ENCODE measurements at regions not wholly inside any gene's neighbourhood (a gene's known extent, or its start where the extent isn't known, plus 50 kb on each side); places are given as distances from the start of the nearest gene placed in this dataset.
"Not testable (repeated sequence)": the region's sequence is repeated elsewhere in the genome, so short reads cannot be mapped to it uniquely, and the experiment has no call there.

DNA sequence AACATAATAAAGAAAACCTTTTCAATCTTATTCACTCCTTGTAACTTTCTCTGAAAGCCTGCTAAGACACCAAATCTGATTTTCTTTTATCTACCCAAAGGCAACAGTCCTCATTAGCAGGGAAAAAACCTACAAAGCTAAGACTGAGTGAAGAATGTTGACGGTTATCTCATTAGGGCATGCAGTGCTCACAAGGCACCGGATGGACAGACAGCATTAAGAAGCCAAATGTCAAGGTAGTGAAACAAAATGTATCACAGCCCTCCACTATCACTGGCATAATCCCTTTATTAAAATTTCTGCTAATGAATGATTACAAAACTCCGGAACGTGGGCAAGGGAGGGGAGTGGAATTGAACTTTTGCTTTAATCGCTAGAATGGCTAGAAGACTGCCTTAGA lies 442.8 kb downstream of the NEBL start:
- no peak overlapping the region for H3K4me3 ChIP-seq (ENCODE audit: low read length)
- no peak for DNase-seq (ENCODE audit: low read depth, low spot score)

DNA sequence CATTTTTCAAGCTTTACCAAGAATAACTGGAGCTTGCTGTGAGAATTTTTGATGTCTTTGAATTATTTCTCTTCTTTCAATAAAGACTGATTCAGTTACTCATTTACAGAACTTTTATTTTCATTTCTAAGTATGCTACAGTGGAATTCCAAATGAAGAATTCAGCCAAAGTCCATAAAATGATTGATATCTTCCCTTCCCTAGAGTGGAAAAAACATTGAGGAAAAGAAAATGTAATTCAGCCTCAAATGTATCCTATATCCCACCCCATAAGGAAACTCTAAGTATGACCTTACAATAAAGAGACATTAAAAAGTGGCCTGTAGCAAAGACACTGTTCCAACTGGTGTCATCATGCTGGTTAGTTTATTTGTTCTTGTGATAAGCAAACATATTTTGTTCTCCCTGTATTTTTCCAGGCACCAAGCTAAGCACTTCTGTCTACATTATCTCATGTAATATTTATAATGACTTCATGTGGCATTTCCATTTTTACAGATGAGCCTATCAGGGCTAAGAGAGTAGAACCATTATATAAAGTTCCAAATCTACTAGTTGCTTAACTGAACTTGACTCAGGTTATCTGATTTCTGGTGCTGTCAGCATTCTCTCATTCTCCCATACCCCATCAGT lies 450.4 kb downstream of the NEBL start:
- no peak for DNase-seq (ENCODE audit: low read depth, low spot score)
- no peak overlapping the region for H3K4me3 ChIP-seq (ENCODE audit: low read length)

DNA sequence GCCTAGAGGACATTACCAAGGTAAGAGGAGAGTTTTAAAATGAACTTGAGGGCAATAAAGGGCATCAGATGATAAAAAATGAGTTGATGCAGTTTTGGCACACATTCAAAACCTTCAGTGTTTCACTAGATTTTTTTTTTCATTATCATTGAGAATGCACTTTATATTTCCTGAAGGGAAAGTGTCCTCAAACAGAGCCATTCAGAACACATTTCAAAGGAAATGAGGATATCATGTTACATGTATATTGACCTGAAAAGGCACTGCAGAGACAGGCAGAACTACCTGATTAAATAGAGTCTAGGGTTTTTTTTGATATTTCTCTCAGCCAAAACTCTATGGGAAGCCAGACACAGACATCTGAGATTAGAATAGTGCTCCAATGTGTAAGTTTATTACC lies 454.0 kb downstream of the NEBL start:
- no peak overlapping the region for H3K4me3 ChIP-seq (ENCODE audit: low read length)
- DNase-seq (ENCODE audit: low read depth, low spot score): no peak

DNA sequence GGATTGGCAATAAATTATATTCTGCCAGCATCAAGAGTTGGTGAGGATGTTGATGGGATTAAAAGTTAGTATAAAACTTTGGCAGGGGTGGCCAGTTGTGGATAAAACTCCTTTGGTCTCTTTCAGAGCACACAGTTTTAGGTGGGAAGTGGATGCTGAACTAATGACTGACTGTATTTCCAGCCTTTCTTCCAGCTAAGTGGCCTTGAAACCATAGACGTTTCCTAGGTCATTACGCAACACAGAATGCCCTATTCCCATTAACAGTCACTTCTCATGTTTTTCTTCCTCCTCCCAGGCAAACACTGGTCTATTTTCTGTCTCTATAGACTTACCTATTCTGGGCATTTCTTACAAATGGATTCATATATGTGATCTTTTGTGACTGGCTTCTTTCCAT lies 467.4 kb downstream of the NEBL start:
- no peak for DNase-seq (ENCODE audit: low read depth, low spot score)
- H3K4me3 ChIP-seq (ENCODE audit: low read length): no peak overlapping the region

DNA sequence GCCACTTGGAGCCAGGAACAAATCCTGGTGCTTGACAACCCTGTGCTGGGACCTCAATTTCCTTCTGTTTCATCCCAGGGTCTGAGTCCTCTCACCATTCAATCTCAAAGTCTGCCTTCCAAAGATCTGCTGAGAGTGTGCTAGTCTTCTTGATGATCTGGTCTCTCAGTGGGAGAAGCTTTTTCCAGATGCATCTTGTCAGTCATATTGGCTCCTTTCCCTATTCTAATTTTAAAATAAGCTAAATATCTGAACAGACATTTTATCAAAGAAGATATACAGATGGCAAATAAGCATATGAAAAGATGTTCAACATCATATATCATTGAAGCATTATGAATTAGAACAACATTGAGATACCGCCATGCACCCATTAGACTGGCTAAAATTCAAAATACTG lies 469.3 kb downstream of the NEBL start:
- DNase-seq (ENCODE audit: low read depth, low spot score): no peak
- no peak overlapping the region for H3K4me3 ChIP-seq (ENCODE audit: low read length)

DNA sequence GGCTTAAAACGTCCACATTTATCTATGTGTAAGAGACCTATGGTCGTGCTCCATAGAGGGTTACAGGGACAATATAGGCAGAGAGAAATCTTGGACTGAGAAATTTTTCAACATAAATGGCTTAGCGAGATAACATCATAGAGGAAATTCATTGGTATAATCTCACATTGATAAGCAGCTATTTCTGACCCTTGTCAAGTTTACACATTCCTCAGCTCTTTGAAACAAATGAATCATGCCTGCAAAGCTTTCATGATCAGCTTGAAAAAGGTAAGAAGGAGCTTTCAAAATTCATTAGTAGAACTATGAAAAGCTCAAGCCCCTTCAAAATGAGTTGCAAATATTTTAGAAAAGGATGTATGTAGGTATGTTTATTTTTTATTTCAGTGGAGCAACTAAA lies 478.8 kb downstream of the NEBL start:
- no peak for DNase-seq (ENCODE audit: low read depth, low spot score)
- H3K4me3 ChIP-seq (ENCODE audit: low read length): no peak overlapping the region

DNA sequence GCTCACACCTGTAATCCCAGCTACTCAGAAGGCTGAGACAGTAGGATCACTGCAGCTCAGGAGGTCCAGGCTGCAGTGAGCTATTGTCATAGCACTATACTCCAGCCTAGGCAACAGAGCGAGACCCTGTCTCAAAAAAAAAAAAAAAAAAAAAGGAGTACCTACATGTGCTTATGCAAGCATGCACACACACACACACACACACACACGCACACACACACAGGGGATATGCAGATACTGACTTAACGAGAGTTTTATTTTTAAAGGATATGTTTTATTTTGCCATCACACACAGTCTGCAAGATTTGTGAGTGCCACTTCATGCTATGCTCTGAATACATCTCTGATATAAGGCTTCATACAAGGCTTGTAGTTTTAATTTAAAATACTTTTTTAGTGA lies 479.3 kb downstream of the NEBL start:
- H3K4me3 ChIP-seq (ENCODE audit: low read length): no peak overlapping the region
- no peak for DNase-seq (ENCODE audit: low read depth, low spot score)

DNA sequence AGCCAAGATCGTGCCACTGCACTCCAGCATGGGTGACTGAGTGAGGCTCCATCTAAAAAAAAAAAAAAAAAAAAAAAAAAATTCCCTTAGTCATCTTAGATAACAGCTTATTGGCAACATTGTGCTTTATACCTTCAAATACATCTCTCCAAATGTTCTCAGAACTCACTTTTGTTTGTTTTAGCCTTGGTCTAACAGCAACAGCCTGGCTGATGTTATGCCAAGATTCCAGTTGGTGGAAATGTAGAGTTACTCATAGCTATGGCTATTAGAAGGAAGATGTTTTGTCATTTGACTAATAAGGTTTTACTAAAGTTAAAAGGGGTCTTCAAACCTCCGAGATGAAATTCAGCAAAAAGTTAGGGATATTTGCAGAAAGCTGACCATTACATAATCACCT lies 481.4 kb downstream of the NEBL start:
- H3K4me3 ChIP-seq (ENCODE audit: low read length): no peak overlapping the region
- no peak for DNase-seq (ENCODE audit: low read depth, low spot score)

DNA sequence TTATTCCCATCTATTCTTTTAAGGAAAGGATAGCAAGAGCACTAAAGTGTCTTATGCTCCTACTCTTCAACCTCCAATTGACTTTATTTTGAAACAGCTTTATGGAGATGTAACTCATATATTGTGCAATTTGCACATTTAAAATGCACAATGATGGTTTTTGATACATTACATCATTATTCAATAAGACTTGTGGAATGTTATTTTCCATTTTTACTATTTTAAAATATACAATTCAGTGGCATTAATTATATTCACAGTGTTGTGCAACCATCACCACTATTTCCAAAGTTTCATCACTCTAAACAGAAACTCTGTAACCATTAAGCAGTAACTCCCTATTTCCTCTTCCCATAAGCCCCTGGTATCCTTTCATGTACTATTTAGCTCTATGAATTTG lies 489.8 kb downstream of the NEBL start:
- DNase-seq (ENCODE audit: low read depth, low spot score): no peak
- no peak overlapping the region for H3K4me3 ChIP-seq (ENCODE audit: low read length)

DNA sequence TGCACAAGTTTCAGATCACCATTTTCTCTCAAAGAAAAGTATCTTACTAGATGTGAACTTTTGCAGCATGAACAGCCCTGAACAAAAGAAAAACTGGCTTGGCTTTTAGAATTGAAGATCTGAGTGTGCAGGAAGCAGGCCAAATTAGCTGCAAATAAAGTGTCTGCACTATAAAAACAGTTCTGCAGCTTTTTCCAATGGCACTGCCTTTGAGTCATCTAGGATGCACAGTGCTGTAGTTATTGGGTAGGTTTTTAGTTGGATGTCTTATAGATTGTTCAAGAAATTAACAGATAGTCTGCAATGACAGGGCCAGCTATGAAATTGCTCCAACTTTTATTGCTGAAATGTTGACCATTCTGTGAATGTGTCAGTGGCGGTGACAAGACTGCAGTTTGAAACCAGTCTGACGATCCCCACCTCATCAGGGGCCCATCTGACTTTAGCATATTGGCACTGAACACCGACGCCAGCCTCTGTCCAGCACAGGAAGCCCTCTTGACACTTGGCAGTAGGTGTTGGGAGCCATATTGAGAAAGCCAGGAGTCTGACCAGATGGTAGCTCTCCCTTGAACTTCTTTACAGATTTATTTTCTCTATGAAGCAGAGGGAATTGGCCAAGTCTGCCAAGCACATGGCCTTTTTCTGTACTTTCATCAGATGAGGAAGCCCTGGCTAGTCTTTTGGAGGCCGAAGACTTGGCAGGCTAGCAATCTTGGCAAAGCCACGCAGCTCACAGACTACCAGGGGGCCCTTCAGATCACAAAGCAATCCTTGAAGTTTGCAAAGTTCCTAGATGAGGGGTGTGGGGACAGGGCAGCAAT lies 490.6 kb downstream of the NEBL start:
- no peak overlapping the region for H3K4me3 ChIP-seq (ENCODE audit: low read length)
- DNase-seq (ENCODE audit: low read depth, low spot score): no peak

DNA sequence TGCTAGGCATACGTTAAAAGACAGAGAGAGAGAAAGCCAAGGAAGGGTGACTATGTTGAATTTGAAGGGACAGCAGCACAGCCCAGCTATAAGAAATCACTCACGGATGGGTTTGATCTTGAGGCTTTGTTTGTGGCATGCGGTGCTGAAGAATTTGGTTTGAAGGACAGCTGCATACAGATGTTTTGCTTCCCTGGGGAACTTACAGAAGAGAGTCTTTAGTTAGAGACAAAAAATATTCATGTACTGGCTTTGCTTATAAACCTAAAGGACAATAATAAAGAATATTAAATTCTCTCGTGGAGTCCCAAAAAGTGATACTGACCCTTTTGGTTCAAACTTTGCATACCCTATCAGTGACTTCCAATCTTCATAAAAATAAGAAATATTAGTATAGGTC lies 491.4 kb downstream of the NEBL start:
- no peak overlapping the region for H3K4me3 ChIP-seq (ENCODE audit: low read length)
- DNase-seq (ENCODE audit: low read depth, low spot score): no peak

DNA sequence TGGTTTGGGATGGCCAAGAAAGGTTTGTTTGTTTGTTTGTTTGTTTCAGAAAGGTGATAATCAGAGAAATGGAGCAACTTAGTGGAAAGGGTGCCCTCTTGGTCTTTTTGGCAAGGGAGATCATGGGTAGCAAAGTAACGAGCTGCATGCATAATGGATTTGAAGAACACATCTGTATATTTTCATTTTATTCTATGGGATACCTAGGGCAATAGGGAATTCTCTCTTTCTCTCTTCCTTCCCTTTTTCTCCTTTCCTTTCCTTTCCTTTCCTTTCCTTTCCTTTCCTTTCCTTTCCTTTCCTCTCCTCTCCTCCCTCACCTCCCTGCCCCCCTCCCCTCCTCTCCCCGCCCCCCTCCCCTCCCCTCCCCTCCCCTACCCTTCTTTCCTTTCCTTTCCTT lies 492.1 kb downstream of the NEBL start:
- DNase-seq (ENCODE audit: low read depth, low spot score): no peak
- no peak overlapping the region for H3K4me3 ChIP-seq (ENCODE audit: low read length)

DNA sequence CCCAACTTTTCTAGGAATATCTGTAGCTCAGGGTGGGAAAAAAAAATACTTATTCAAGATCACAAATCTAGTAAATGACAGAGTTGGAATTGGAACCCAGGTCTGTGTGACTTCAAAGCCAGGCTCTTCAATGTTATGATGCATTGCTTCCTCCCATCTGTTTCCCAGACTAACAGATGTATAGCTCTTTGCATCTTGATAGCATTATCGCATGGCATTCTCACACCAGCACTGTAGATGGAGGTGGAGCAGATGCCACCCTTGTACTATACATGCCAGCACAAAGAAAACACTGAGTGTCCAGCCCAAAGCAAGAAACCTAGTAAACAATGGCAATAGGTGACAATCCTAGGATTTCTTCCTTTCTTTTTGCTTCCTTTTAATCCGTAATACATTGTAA lies 497.3 kb downstream of the NEBL start:
- no peak overlapping the region for H3K4me3 ChIP-seq (ENCODE audit: low read length)
- DNase-seq (ENCODE audit: low read depth, low spot score): no peak

DNA sequence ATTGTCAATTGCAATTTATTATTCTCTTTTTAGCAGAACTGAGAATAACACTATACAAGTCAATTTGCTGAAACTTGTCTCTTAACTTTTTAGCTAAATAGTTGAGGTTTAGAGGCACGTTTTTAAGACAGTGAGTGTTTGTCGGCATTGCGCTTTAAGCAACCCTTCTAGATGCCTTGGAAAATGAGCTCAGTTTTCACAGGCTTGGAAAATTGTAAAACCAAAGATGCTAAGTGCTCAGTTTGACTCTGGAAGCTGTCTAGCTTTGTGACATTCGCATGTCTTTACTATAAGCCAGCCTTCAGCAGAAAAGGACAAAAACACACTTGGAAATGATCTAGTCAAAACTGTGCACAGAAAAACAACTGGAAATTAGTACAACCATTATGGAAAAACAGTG lies 500.4 kb downstream of the NEBL start:
- DNase-seq (ENCODE audit: low read depth, low spot score): no peak
- H3K4me3 ChIP-seq (ENCODE audit: low read length): no peak overlapping the region

DNA sequence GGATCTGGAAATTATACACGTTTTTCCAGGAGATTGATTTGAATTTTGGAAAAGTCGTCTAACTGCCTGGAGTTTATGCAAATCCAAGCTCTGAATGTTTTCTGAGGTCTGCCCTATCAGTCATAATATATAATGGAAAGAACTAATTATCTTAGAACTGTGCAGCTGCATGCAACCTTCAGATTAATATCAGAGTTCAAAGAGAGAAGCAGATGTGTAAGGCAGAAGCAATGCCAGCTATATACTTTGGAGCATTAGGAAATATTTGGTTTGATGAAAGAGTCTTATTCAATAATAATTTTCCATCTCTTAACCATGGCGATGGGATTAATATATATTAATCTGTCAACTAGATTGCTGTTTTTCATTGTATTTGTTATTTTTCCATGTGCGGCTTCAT lies 500.9 kb downstream of the NEBL start:
- DNase-seq (ENCODE audit: low read depth, low spot score): no peak
- no peak overlapping the region for H3K4me3 ChIP-seq (ENCODE audit: low read length)

DNA sequence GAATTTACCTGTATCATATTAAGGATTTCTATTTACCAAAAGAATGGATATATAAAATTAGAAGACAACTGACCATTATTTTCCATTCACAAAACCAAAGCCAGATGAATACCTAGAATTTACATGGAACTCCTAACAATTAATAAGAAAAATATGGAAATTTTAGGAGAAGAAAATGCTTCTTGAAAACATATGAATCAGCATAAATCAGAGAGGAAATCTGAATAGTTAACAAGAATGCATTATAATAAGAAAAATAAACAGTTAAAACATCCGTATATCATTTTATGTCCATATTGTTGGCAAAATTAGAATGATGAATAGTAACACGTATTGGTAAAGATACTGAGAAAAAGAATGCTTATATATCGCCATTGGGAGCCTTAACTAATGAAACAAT lies 505.5 kb downstream of the NEBL start:
- H3K4me3 ChIP-seq (ENCODE audit: low read length): no peak overlapping the region
- DNase-seq (ENCODE audit: low read depth, low spot score): no peak

DNA sequence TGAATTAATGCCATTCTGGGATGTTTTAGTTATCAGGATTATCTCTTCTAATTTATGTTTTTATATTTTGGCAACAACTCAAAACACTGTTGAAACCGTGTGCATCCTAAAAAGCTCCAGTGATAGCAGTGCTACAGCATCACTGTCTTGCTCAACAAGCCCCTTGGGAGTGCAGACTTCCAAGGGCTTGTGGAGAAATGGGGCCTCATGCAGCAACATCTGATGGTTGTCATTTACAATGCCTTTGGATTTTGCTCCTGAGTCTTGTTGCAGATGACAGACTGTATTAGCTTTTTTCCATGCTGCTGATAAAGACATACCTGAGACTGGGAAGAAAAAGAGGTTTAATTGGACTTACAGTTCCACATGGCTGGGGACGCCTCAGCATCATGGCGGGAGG lies 515.4 kb downstream of the NEBL start:
- no peak for DNase-seq (ENCODE audit: low read depth, low spot score)
- no peak overlapping the region for H3K4me3 ChIP-seq (ENCODE audit: low read length)

DNA sequence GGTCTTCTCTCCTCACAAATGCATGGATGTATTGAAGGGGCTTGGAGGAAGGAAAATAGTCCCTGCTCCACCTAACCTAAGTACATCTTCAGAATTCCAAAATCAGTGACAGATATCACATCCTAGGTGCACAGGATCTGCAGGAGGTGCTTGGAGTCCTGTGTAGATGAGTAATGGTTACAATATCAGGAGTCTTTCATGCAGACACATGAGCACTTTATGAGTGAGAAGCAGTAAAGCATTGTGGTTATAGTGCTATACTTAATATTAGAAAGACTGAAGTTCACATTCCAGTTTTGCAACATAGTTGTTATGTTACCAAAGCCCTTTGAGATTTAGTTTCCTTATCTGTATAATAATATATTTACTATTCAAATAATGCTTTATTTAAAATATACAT lies 516.7 kb downstream of the NEBL start:
- DNase-seq (ENCODE audit: low read depth, low spot score): no peak
- H3K4me3 ChIP-seq (ENCODE audit: low read length): no peak overlapping the region

DNA sequence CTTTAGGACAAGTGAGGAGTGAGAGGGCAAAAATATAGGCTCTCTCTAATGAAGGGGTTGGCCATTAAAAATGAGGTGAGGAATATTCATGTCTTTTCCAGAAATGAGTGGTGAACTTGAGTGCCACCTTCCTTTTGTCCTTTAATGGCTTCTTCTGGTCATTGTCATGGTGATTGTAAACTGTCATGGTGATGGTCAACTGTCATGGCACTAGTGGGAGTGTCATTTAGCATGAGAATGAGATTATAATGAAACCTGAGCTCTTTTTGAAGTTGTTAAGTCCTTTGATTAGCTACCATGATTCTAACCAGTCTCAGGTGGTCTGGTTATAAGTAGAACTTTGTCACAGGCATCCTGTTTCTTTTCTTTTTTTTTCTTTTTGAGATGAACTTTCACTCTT lies 524.4 kb downstream of the NEBL start:
- DNase-seq (ENCODE audit: low read depth, low spot score): no peak
- no peak overlapping the region for H3K4me3 ChIP-seq (ENCODE audit: low read length)

DNA sequence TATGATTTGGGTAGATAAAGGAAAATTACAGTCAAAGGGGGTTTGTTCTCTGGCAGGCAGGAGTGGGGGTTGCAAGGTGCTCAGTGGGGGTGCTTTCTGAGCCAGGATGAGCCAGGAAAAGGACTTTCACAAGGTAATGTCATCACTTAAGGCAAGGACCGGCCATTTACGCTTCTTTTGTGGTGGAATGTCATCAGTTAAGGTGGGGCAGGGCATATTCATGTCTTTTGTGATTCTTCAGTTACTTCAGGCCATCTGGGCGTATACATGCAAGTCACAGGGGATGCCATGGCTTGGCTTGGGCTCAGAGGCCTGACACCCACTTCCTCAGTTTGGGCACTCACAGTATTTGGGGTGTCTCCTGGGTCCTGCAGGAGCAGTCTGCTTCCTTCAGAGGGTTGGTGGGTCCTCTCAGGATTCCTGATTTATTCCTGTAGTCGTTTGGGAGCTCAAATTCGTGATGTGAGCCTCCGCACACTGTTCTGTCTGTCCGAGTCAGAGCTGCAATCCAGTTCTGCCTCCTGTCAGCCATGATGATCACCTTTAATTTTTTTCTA lies 526.1 kb downstream of the NEBL start:
- DNase-seq (ENCODE audit: low read depth, low spot score); H3K4me3 ChIP-seq (ENCODE audit: low read length): not testable (repeated sequence)
